Upper lobe of left lung (tissue), 6 donors: ENCODE measurements at regions not wholly inside any gene's neighbourhood (a gene's known extent, or its start where the extent isn't known, plus 50 kb on each side); places are given as distances from the start of the nearest gene placed in this dataset.

Source experiments
- ATAC-seq, 2 donors: fragments of 200-7000 bp; cut with Tn5 transposase; one replicate each; pipeline ENCODE4 v1.9.1; 2022; ENCODE audit warnings: mild to moderate bottlenecking in 2 of 2, moderate library complexity in 2 of 2; ENCODE audit not compliant: low FRiP score in 2 of 2
- DNase-seq, 2 donors: peaks; one replicate each; pipeline ENCODE4 v3.0.0-alpha.2; 2019 to 2020
- H3K27ac ChIP-seq, 4 donors: fragments of 200-600 bp; sonication (generic); one replicate each; pipeline ENCODE4 v1.5.1; 2016 to 2019
- H3K27me3 ChIP-seq, 4 donors: fragments of 200-600 bp; sonication (generic); one replicate each; pipeline ENCODE4 v1.5.1; 2017 to 2019
- H3K36me3 ChIP-seq, 4 donors: fragments of 200-600 bp; sonication (generic); one replicate each; pipeline ENCODE4 v1.5.1; 2016 to 2019
- H3K4me1 ChIP-seq, 4 donors: fragments of 200-600 bp; sonication (generic); one replicate each; pipeline ENCODE4 v1.5.1; 2018 to 2019
- H3K4me3 ChIP-seq, 4 donors: fragments of 200-600 bp; sonication (generic); one replicate each; pipeline ENCODE4 v1.5.1; 2017 to 2019; ENCODE audit warnings: mild to moderate bottlenecking in 2 of 4, moderate library complexity in 1 of 4
- H3K9me3 ChIP-seq, 4 donors: fragments of 200-600 bp; sonication (generic); one replicate each; pipeline ENCODE4 v1.5.1; 2018 to 2019
- EP300 ChIP-seq, 4 donors: sonication (generic); formaldehyde crosslinking; IDR thresholded peaks; one replicate each; pipeline ENCODE4 v1.5.1; 2017; ENCODE audit warnings: antibody characterized with exemption in 4 of 4, control low read depth in 2 of 4
- POLR2A ChIP-seq, 4 donors: fragments of 450-650 bp; IDR thresholded peaks; one replicate each; pipeline ENCODE4 v1.5.1; 2016 to 2017; ENCODE audit warnings: antibody characterized with exemption in 4 of 4, mild to moderate bottlenecking in 2 of 4
- POLR2AphosphoS5 ChIP-seq, 2 donors: sonication (generic); formaldehyde crosslinking; IDR thresholded peaks; one replicate each; pipeline ENCODE4 v1.5.1; 2017; ENCODE audit warnings: antibody characterized with exemption in 2 of 2
- WGBS, 2 donors: methylation state at CpG; one replicate each; pipeline ENCODE4 v1.1.5; 2017 to 2018; 5-methylcytosine and 5-hydroxymethylcytosine counted together
- TF ChIP-seq, protein P1 (sequence below), 6 experiments: fragments of 450-650 bp in 4 of 6; fragments of 200-600 bp in 2 of 6; sonication (generic) in 2 of 6; IDR thresholded peaks; one replicate each; pipeline ENCODE4 v1.5.1; 2016 to 2019; ENCODE audit warnings: antibody characterized with exemption in 6 of 6
- donor health status: DM: no; HTN: no; CAD: no; lungs with moderate emphysema.
- donor health status: DM: no; HTN: yes; CAD: no; lungs with severe emphysema.

DNA sequence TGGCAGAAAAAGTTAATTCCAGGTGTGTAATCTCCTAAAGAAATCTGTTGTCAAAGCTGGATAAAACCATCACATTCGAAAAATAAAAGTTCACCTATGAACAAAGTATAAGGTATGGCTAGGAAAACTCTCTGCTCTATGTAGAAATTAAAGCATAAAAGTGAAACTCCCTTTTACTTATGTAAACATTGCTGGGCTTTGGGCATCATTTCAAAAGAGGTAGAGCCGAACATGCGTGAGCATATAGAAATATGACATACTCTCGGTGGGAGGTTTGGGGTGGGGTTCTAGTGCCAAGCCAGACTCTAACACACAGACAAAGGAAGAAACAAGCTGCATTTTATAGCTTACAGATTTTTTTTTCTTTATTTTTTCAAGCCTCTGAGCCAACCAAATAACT is 306.8 kb upstream of the ATP11B start:
- Histone ChIP-seq H3K36me3 (no peaks in the 10 kb centered on the region), H3K27ac (no peak overlapping the region), H3K4me1 (no peaks in the 10 kb centered on the region), H3K9me3 (no peaks in the 10 kb centered on the region), H3K27me3 (no peaks in the 10 kb centered on the region), H3K4me3 (no peak overlapping the region)
- TF ChIP-seq POLR2AphosphoS5 (IDR thresholded peaks at IDR 0.05), result no peak
- DNase-seq (no peak), ATAC-seq (no peak)
- WGBS, 2 donors, result 45 to 60% methylated on average over 4 of the region's 4 CpGs

DNA sequence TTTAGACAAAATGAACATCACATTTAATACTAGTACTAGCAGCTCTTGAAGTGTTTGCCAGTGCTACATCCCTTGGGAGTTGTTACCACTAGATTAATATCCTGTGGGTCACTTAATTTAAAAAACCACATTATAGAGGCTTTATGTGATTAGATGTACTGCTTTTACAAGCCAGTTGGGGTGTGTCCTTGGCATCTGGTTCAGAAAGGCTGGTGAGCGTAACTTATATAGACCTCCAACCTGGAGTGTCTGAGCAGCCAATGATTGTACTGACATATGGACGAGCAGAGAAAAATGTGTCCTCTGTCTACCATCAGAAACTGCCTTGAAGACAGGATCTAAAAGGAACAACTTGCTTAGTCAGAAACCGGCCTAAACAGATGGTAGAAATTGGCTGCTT is 306.2 kb upstream of the ATP11B start:
- 79 to 80% methylated on average over 3 of the region's 3 CpGs for whole genome bisulfite sequencing, 2 donors
- Histone ChIP-seq H3K27ac (no peak overlapping the region), H3K4me1 (no peaks in the 10 kb centered on the region), H3K4me3 (no peak overlapping the region), H3K9me3 (no peaks in the 10 kb centered on the region), H3K27me3 (no peaks in the 10 kb centered on the region), H3K36me3 (no peaks in the 10 kb centered on the region)
- ATAC-seq (no peak), DNase-seq (no peak)
- no peak for TF ChIP-seq POLR2AphosphoS5 (IDR thresholded peaks at IDR 0.05)
- TF ChIP-seq POLR2A (IDR thresholded peaks at IDR 0.05), result no peak
- TF ChIP-seq EP300 (IDR thresholded peaks at IDR 0.05), result no peak
- TF ChIP-seq, protein P1, sequence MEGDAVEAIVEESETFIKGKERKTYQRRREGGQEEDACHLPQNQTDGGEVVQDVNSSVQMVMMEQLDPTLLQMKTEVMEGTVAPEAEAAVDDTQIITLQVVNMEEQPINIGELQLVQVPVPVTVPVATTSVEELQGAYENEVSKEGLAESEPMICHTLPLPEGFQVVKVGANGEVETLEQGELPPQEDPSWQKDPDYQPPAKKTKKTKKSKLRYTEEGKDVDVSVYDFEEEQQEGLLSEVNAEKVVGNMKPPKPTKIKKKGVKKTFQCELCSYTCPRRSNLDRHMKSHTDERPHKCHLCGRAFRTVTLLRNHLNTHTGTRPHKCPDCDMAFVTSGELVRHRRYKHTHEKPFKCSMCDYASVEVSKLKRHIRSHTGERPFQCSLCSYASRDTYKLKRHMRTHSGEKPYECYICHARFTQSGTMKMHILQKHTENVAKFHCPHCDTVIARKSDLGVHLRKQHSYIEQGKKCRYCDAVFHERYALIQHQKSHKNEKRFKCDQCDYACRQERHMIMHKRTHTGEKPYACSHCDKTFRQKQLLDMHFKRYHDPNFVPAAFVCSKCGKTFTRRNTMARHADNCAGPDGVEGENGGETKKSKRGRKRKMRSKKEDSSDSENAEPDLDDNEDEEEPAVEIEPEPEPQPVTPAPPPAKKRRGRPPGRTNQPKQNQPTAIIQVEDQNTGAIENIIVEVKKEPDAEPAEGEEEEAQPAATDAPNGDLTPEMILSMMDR (IDR thresholded peaks at IDR 0.05), result no peak

DNA sequence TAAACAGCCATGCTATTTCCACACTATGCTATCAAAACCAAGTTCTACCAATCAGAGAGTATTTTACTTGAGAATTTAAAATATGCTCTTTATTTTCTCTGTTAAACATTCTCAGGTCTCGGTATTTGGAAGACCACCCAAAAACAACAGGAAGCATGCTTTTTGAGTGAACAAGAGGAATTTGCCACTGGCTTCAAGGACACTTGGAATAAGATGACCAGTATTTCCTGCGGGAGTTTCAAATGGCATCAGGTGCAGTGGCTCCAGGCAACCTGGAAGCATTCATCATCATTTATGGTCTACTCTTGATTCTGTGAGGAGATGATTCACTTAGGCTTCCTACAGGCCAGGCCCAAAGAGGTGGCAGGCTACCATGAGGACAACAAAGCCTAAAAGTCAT is 305.7 kb upstream of the ATP11B start:
- Histone ChIP-seq H3K4me1 (no peaks in the 10 kb centered on the region), H3K4me3 (no peak overlapping the region), H3K27me3 (no peaks in the 10 kb centered on the region), H3K9me3 (no peaks in the 10 kb centered on the region), H3K27ac (no peak overlapping the region), H3K36me3 (no peaks in the 10 kb centered on the region)
- WGBS, 2 donors, result 87 to 88% methylated on average over 2 of the region's 2 CpGs
- no peak for DNase-seq
- no peak for ATAC-seq
- TF ChIP-seq, protein P1 (IDR thresholded peaks at IDR 0.05), result no peak
- TF ChIP-seq EP300 (IDR thresholded peaks at IDR 0.05), result no peak
- TF ChIP-seq POLR2A (IDR thresholded peaks at IDR 0.05), result no peak
- no peak for TF ChIP-seq POLR2AphosphoS5 (IDR thresholded peaks at IDR 0.05)

DNA sequence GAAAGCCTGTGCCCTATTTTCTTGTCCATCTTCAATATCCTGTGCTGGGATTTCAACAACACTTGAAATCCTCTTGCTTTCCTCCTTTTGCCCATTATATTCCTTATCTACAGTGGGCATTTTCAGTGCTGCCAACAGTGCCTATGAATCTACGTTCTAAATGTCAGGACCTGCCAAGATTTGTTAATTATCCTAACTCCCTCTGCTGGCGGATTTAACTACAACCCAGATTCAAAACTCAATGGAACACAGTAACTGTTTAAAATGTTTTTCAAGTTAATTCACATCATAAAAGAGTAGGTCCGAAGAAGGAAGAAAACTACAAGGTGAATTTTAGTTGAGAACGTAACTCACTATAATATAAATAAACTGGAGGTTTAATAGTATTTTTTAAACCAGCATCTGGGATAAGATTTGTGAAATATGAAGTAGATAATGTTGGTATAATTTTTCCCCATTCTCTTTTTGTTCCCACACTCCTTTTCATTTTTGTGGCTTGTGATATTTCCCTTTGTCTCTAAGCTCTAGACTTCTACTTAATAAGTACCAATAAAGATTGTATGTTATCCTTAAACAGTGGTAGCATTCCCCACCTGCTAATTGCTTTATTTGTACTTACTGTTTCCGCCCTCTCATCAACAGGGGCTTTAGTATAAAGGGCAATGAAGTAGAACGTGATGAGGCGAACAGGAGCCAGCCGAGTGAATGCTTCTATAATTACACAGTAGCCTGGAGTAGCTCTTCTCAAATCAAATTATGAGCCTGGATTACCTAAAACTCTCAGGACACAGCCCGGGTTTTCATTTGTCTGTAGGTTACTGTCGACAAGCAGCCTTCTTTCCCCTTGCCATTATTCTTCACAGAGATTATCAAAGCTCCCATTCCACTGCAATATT is 302.5 kb upstream of the ATP11B start:
- no peaks in the 10 kb centered on the region for H3K36me3 ChIP-seq
- no peak for DNase-seq
- ATAC-seq, result no peak

DNA sequence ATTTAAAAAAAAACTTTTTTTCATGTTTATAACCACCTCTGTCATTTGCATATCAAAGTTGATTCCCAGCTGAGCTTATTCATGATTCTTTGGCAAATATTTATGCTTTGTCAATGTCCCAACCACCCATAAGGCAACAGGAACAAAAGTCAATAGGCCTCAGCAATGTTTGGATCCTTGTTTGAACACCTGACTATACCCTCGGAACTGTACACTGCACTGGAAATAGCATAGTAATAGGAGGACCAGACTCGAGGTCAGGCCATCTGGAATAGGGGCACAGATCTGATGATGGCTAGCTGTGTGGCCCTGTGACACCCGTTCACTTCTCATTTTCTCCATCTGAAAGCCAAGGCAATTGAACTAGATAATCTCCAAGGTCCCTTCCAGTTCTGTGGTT is 301.7 kb upstream of the ATP11B start:
- Histone ChIP-seq H3K9me3 (no peaks in the 10 kb centered on the region), H3K27ac (no peak overlapping the region), H3K4me1 (no peaks in the 10 kb centered on the region), H3K27me3 (no peaks in the 10 kb centered on the region), H3K4me3 (no peak overlapping the region), H3K36me3 (no peaks in the 10 kb centered on the region)
- DNase-seq, result no peak
- no peak for ATAC-seq
- WGBS, 2 donors, result 69 to 78% methylated on average over 3 of the region's 3 CpGs
- TF ChIP-seq POLR2A (IDR thresholded peaks at IDR 0.05) (no peak), EP300 (IDR thresholded peaks at IDR 0.05) (no peak), POLR2AphosphoS5 (IDR thresholded peaks at IDR 0.05) (no peak)
- TF ChIP-seq, protein P1 (IDR thresholded peaks at IDR 0.05), result no peak

More for the DNA sequence above, 302.5 kb upstream of the ATP11B start:
- Histone ChIP-seq H3K4me3 (no peak overlapping the region), H3K4me1 (no peaks in the 10 kb centered on the region), H3K27me3 (no peaks in the 10 kb centered on the region), H3K9me3 (no peaks in the 10 kb centered on the region), H3K27ac (no peak overlapping the region)
- no peak for TF ChIP-seq POLR2AphosphoS5 (IDR thresholded peaks at IDR 0.05)
- TF ChIP-seq, protein P1 (IDR thresholded peaks at IDR 0.05), result peak in 3 of 6 experiments; percentile 16 to 32 (median 18)
- 57 to 59% methylated on average over 10 of the region's 10 CpGs for WGBS, 2 donors
